WTC11 (cell line): ENCODE measurements at regions not wholly inside any gene's neighbourhood (a gene's known extent, or its start where the extent isn't known, plus 50 kb on each side); places are given as distances from the start of the nearest gene placed in this dataset.

Experiments used
- ATAC-seq: fragments of 200-7000 bp; cut with Tn5 transposase; 2 replicates; pipeline ENCODE4 v1.10.0; 2021; ENCODE audit warnings: mild to moderate bottlenecking, moderate library complexity
- CTCF ChIA-PET: fragments of 300-600 bp; sonication (Branson Sonifier 250); formaldehyde crosslinking; loops from one replicate; lab custom pipeline; 2021; ENCODE audit warnings: antibody characterized with exemption; lab: Charles Lee
- POLR2A ChIA-PET: fragments of 350-600 bp; sonication (Branson Sonifier 250); formaldehyde crosslinking; loops from one replicate; lab custom pipeline; 2021; ENCODE audit warnings: antibody characterized with exemption; lab: Charles Lee
- DNase-seq: peaks from one replicate; pipeline ENCODE4 v3.0.0; 2021; ENCODE audit warnings: low spot score
- H3K27ac Mint-ChIP-seq: 2 replicates; pipeline ENCODE4 v1.8.0; 2021; ENCODE audit warnings: mixed read lengths
- H3K27me3 Mint-ChIP-seq: 2 replicates; pipeline ENCODE4 v1.8.0; 2021; ENCODE audit warnings: low read depth, mild to moderate bottlenecking, moderate library complexity, mixed read lengths
- H3K36me3 Mint-ChIP-seq: 2 replicates; pipeline ENCODE4 v1.8.0; 2021; ENCODE audit warnings: mixed read lengths
- H3K4me1 Mint-ChIP-seq: 2 replicates; pipeline ENCODE4 v1.8.0; 2022; ENCODE audit warnings: mixed read lengths
- H3K4me3 Mint-ChIP-seq: 2 replicates; pipeline ENCODE4 v1.8.0; 2021; ENCODE audit warnings: mild to moderate bottlenecking, moderate library complexity, mixed read lengths
- H3K9me3 Mint-ChIP-seq: 2 replicates; pipeline ENCODE4 v1.8.0; 2021; ENCODE audit warnings: mixed read lengths
- NR2C2 ChIP-seq: sonication (generic); formaldehyde crosslinking; IDR thresholded peaks from 2 replicates; pipeline ENCODE4 v1.8.0; 2022; ENCODE audit warnings: mild to moderate bottlenecking, missing genetic modification reagents

DNA sequence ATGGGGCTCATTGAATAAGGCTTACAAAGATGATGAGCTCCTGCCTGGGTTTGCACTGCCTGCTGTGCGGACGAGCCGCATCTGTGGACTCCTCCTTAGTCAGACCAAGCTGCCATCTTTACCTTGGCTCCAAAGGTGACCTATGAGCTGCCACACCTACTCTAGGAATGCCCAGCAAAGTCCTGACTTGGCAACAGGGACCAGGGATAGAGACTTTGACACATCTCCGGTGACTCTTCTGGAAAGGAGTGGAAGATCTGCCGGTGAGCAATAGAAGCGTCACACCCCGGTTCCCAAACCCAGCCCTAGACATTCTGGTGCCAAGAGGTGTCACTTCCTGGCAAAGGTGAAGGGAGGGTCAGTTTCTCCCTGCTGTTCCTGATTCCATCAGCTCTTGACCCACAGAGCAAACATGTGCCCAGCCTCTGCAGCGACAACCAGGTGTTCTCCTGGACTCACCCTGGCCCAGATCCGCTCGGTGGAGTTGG lies 50.2 kb upstream of the GTF3A start:
- peaks cover 22% of the 10 kb centered on the region for H3K4me1 Mint-ChIP-seq
- POLR2A ChIA-PET = no interaction called here
- peaks cover 15% of the 10 kb centered on the region for H3K27me3 Mint-ChIP-seq
- ATAC-seq = no peak
- DNase-seq = no peak
- CTCF ChIA-PET = interaction anchor here (1.0 to 6.0 kb wide), 10 partner anchors 11 to 579 kb away, joined by 3 to 94 read pairs (median 5); no protein-coding TSS in a partner anchor
- H3K36me3 Mint-ChIP-seq = no peaks in the 10 kb centered on the region
- no peaks in the 10 kb centered on the region; the same call in 1 of the 2 replicates for H3K9me3 Mint-ChIP-seq
- H3K4me3 Mint-ChIP-seq = no peak overlapping the region
- no peak overlapping the region for H3K27ac Mint-ChIP-seq
- no peak for TF ChIP-seq NR2C2
